ENCODE measurements at regions not wholly inside any gene's neighbourhood (a gene's known extent, or its start where the extent isn't known, plus 50 kb on each side); places are given as distances from the start of the nearest gene placed in this dataset.

GRCh38 chr6:14258117-14258516 is 140.5 kb downstream of the CD83 start:
- Histone ChIP-seq H2BK15ac (ENCODE audit: low read depth, low read length) (no peak overlapping the region), H3K23me2 (ENCODE audit: insufficient read length, low read depth, low read length, poor library complexity, severe bottlenecking) (no peaks in the 10 kb centered on the region), H4K20me1 (ENCODE audit: control insufficient read depth, insufficient read depth, insufficient read length) (no peaks in the 10 kb centered on the region), H3K27ac (ENCODE audit: insufficient read length, low read depth, low read length) (no peak overlapping the region), H3K4me1 (ENCODE audit: insufficient read depth, low read length) (peaks cover 11% of the 10 kb centered on the region), H4K5ac (ENCODE audit: insufficient read length, low read depth, low read length) (no peak overlapping the region), H2AK5ac (ENCODE audit: insufficient read length, low read length) (no peak overlapping the region), H3K27me3 (ENCODE audit: insufficient read depth, low read length) (no peaks in the 10 kb centered on the region), H3K79me2 (ENCODE audit: insufficient read depth, low read length) (no peaks in the 10 kb centered on the region), H2BK20ac (ENCODE audit: low read depth, low read length, poor library complexity, severe bottlenecking) (no peak overlapping the region), H3K9ac (ENCODE audit: extremely low read depth, insufficient read length, low read length) (no peak overlapping the region), H3T11ph (ENCODE audit: low read length) (no peak overlapping the region), H3K79me1 (ENCODE audit: insufficient read depth, low read depth, low read length, poor library complexity, severe bottlenecking) (no peaks in the 10 kb centered on the region), H3K4ac (ENCODE audit: low read depth, low read length) (no peak overlapping the region), H2BK120ac (ENCODE audit: low read depth, low read length, poor library complexity, severe bottlenecking) (no peak overlapping the region), H4K8ac (replicated peaks; ENCODE audit: insufficient read length, low read depth, low read length) (no peak overlapping the region), H4K91ac (ENCODE audit: insufficient read length, low read depth, low read length) (no peak overlapping the region), H2BK5ac (ENCODE audit: insufficient read length, low read length) (no peak overlapping the region), H3K4me2 (ENCODE audit: insufficient read depth, insufficient read length, low read length) (no peak overlapping the region), H3K14ac (ENCODE audit: insufficient read depth, low read length) (no peak overlapping the region), H3K18ac (ENCODE audit: insufficient read length, low read depth, low read length) (no peak overlapping the region), H2AFZ (ENCODE audit: low read length) (no peak overlapping the region), H3K23ac (ENCODE audit: insufficient read length, low read depth, low read length) (no peak overlapping the region), H3K9me3 (ENCODE audit: control insufficient read depth, low read depth, low read length) (no peaks in the 10 kb centered on the region), H2BK12ac (ENCODE audit: insufficient read length, low read depth, low read length) (no peak overlapping the region), H3K56ac (ENCODE audit: insufficient read length, low read depth, low read length) (no peak overlapping the region)
- WGBS (ENCODE audit: extremely low coverage, insufficient read length, low lambda C conversion rate), result no CpG with 5 or more reads among the region's 2 CpGs
- H3K4me3 Mint-ChIP-seq, result no peak overlapping the region
- H3K9me3 Mint-ChIP-seq, result peaks cover 6 to 12% of the 10 kb centered on the region in 2 experiments; a peak in 3 of 5 replicates
- peaks cover 4% of the 10 kb centered on the region; the same call in 1 of the 2 replicates for H3K27me3 Mint-ChIP-seq (ENCODE audit: low read depth)
- peaks cover 20 to 21% of the 10 kb centered on the region in 2 experiments for H3K4me1 Mint-ChIP-seq
- TF ChIP-seq CTCF (conservative IDR thresholded peaks at IDR 0.05), result no peak
- DNase-seq, result no peak
- H3K36me3 Mint-ChIP-seq (ENCODE audit: insufficient read depth in 1 of 3, low read depth in 3 of 3), result peaks cover 0 to 10% (median 8%) of the 10 kb centered on the region in 3 experiments; a peak in 5 of 7 replicates
- H3K27ac Mint-ChIP-seq, result no peak overlapping the region
